K562 (cell line): ENCODE measurements at regions not wholly inside any gene's neighbourhood (a gene's known extent, or its start where the extent isn't known, plus 50 kb on each side); places are given as distances from the start of the nearest gene placed in this dataset.

Source experiments
- ATAC-seq: fragments of 200-7000 bp; cut with Tn5 transposase; 3 replicates; pipeline ENCODE4 v1.9.1; 2020; ENCODE audit warnings: moderate library complexity
- BruUV-seq: library from RNA; stranded (reverse); fragments of 400-500 nt; replicated peaks from 2 replicates; lab custom pipeline; 2021; lab: Mats Ljungman, UMichigan
- CTCF ChIA-PET: fragments of 300-600 bp; formaldehyde crosslinking; extraction: SDS; loops from one replicate; lab custom pipeline; 2021; ENCODE audit warnings: low intra/inter-chr PET ratio; lab: Yijun Ruan, JAX
- POLR2A ChIA-PET: fragments of 300-600, 350-650 bp; sonication (Branson Sonifier 250); formaldehyde crosslinking; extraction: SDS; loops from one replicate; lab custom pipeline; 2021; ENCODE audit warnings: antibody characterized with exemption, inconsistent platforms; lab: Yijun Ruan, JAX
- DNase-seq, 4 experiments: peaks; one replicate each; pipeline versions ENCODE4 v3.0.0 to v3.0.0-alpha.2; 2011 to 2018; ENCODE audit warnings: low spot score in 3 of 4, mixed read lengths in 3 of 4; ENCODE audit errors: extremely low read depth in 1 of 4
- FAIRE-seq: peaks from 2 replicates; lab custom pipeline; 2011; peaks lifted over from hg19 to GRCh38; lab: Jason Lieb, UNC
- H2AFZ ChIP-seq: 2 replicates; pipeline ENCODE4 v1.6.0; 2011; ENCODE audit warnings: low read depth, low read length, control low read depth, inconsistent platforms
- H3K27ac ChIP-seq: fragments of 200-600 bp; 3 replicates; pipeline ENCODE4 v1.8.0; 2011; ENCODE audit warnings: low read depth, mild to moderate bottlenecking, control low read depth, inconsistent platforms, low read length, moderate library complexity, mixed read lengths; ENCODE audit errors: extremely low read depth
- H3K27me3 ChIP-seq, 2 experiments: fragments of 300-600 bp in 1 of 2; 2 replicates in 1 of 2; 3 replicates in 1 of 2; pipeline versions ENCODE4 v1.6.0 to v1.8.0; 2011; ENCODE audit warnings: inconsistent platforms in 2 of 2, low read length in 2 of 2, mild to moderate bottlenecking in 1 of 2, mixed read lengths in 1 of 2, moderate library complexity in 1 of 2; ENCODE audit not compliant: control insufficient read depth in 2 of 2, insufficient read depth in 2 of 2
- H3K36me3 ChIP-seq: fragments of 300-600 bp; 3 replicates; pipeline ENCODE4 v1.8.0; 2011; ENCODE audit warnings: mild to moderate bottlenecking, low read length, inconsistent platforms; ENCODE audit not compliant: control insufficient read depth, insufficient read depth
- H3K4me1 ChIP-seq, 2 experiments: fragments of 200-600 bp in 1 of 2; replicated peaks in 1 of 2; 2 replicates in 1 of 2; 3 replicates in 1 of 2; pipeline versions ENCODE4 v1.5.1 to v1.8.0; 2011; ENCODE audit warnings: inconsistent platforms in 2 of 2, low read length in 2 of 2, mild to moderate bottlenecking in 1 of 2, mixed read lengths in 1 of 2, moderate library complexity in 1 of 2; ENCODE audit not compliant: control insufficient read depth in 2 of 2, insufficient read depth in 2 of 2
- H3K4me2 ChIP-seq: 2 replicates; pipeline ENCODE4 v1.6.1; 2011; ENCODE audit warnings: low read length, control low read depth, inconsistent platforms, mixed read lengths; ENCODE audit not compliant: insufficient read depth
- H3K4me3 ChIP-seq: fragments of 200-600 bp; sonication (generic), shearing (Covaris generic); 2 replicates; pipeline ENCODE4 v1.5.1; 2016; ENCODE audit warnings: control low read depth, inconsistent platforms
- H3K79me2 ChIP-seq: fragments of 200-600 bp; 3 replicates; pipeline ENCODE4 v1.8.0; 2011; ENCODE audit warnings: low read length, inconsistent platforms; ENCODE audit not compliant: control insufficient read depth, insufficient read depth
- H3K9ac ChIP-seq, 2 experiments: 2 replicates each; pipeline versions ENCODE4 v1.6.0 to v1.6.1; 2011; ENCODE audit warnings: low read depth in 2 of 2, low read length in 2 of 2, control low read depth in 1 of 2, inconsistent platforms in 1 of 2, mild to moderate bottlenecking in 1 of 2, mixed read lengths in 1 of 2; ENCODE audit not compliant: insufficient read depth in 1 of 2
- H3K9me1 ChIP-seq: one replicate; pipeline ENCODE4 v1.6.0; 2011; ENCODE audit warnings: inconsistent platforms, mild to moderate bottlenecking, low read length, moderate library complexity; ENCODE audit not compliant: control insufficient read depth, insufficient read depth
- H3K9me3 ChIP-seq: replicated peaks from 2 replicates; pipeline ENCODE4 v1.5.1; 2011; ENCODE audit warnings: low read depth, low read length, inconsistent platforms; ENCODE audit not compliant: control insufficient read depth, insufficient read depth
- H4K20me1 ChIP-seq: replicated peaks from 2 replicates; pipeline ENCODE4 v1.6.1; 2011; ENCODE audit warnings: low read length, inconsistent platforms, mixed read lengths; ENCODE audit not compliant: control insufficient read depth, insufficient read depth
- E2F4 ChIP-seq: sonication (generic); formaldehyde crosslinking; IDR thresholded peaks from 2 replicates; pipeline ENCODE4 v1.8.0; 2022; ENCODE audit warnings: mild to moderate bottlenecking, low read depth, missing genetic modification reagents
- GTF3C2 ChIP-seq: IDR thresholded peaks from 3 replicates; pipeline ENCODE4 v1.6.1; 2011; ENCODE audit warnings: borderline replicate concordance, mild to moderate bottlenecking, moderate library complexity; ENCODE audit not compliant: insufficient read length; ENCODE audit errors: extremely low read depth
- HOMEZ ChIP-seq: fragments of 250-450 bp; sonication (Bioruptor Pico); IDR thresholded peaks from 2 replicates; pipeline ENCODE4 v1.4.0; 2020; ENCODE audit warnings: mild to moderate bottlenecking, moderate library complexity
- PRMT5 ChIP-seq: sonication (generic); formaldehyde crosslinking; IDR thresholded peaks from 2 replicates; pipeline ENCODE4 v1.5.0; 2020; ENCODE audit warnings: missing genetic modification reagents
- SMAD2 ChIP-seq: fragments of 150-350 bp; IDR thresholded peaks from 2 replicates; pipeline ENCODE4 v1.6.1; 2014; ENCODE audit warnings: low read depth, mild to moderate bottlenecking, low read length
- SNIP1 ChIP-seq: fragments of 450-650 bp; IDR thresholded peaks from 2 replicates; pipeline ENCODE4 v1.7.1; 2017; ENCODE audit warnings: low read depth, mild to moderate bottlenecking
- SUPT5H ChIP-seq: fragments of 450-650 bp; IDR thresholded peaks from 2 replicates; pipeline ENCODE4 v1.6.1; 2016
- TRIM28 ChIP-seq: fragments of 450-650 bp; IDR thresholded peaks from 2 replicates; pipeline ENCODE4 v1.6.1; 2017
- ZNF707 ChIP-seq: fragments of 250-450 bp; sonication (Bioruptor Pico); conservative IDR thresholded peaks from 2 replicates; pipeline ENCODE4 v1.8.0; 2022; ENCODE audit warnings: inconsistent platforms, mild to moderate bottlenecking, moderate library complexity
- ZSCAN29 ChIP-seq: fragments of 450-650 bp; IDR thresholded peaks from 2 replicates; pipeline ENCODE4 v1.6.1; 2017
- WGBS: fragments of 100-300 bp; shearing (Covaris generic); methylation state at CpG from one replicate; pipeline ENCODE4 v1.1.6; 2016; ENCODE audit warnings: low coverage, mixed read lengths; ENCODE audit not compliant: insufficient coverage; ENCODE audit errors: missing lambda C conversion rate; 5-methylcytosine and 5-hydroxymethylcytosine counted together
- in situ Hi-C: fragments of 300-500 bp; cut with MboI; formaldehyde crosslinking; loops from 4 replicates; pipeline ENCODE4 v1.15.0; 2018; ENCODE audit warnings: inconsistent platforms, mixed read lengths
- intact Hi-C: fragments of 100-400 bp; cut with micrococcal nuclease; formaldehyde crosslinking; loops from 2 replicates; pipeline ENCODE4 v1.14.2; 2022

GRCh38 chr2:48844417-48845155 lies 89.1 kb upstream of the LHCGR start (continued):
- no peak for TF ChIP-seq GTF3C2

- Histone ChIP-seq H2AFZ (no peak overlapping the region), H3K4me2 (no peak overlapping the region), H3K4me3 (no peak overlapping the region), H3K9ac (no peak overlapping the region), H3K36me3 (no peaks in the 10 kb centered on the region), H3K9me1 (no peaks in the 10 kb centered on the region), H3K27ac (no peak overlapping the region), H4K20me1 (no peaks in the 10 kb centered on the region), H3K27me3 (no peaks in the 10 kb centered on the region), H3K4me1 (no peaks in the 10 kb centered on the region), H3K9me3 (no peaks in the 10 kb centered on the region), H3K79me2 (no peaks in the 10 kb centered on the region)
- FAIRE-seq (no peak), DNase-seq (no peak), ATAC-seq (no peak)
- TF ChIP-seq ZNF707 (CRISPR knock-in tag): no peak
- TF ChIP-seq ZSCAN29: no peak
- no peak for TF ChIP-seq SMAD2
- no peak for TF ChIP-seq SUPT5H
- no peak for TF ChIP-seq E2F4 (CRISPR knock-in tag)
- TF ChIP-seq PRMT5 (CRISPR knock-in tag): no peak
- TF ChIP-seq HOMEZ (CRISPR knock-in tag): no peak
- no peak for TF ChIP-seq SNIP1
- TF ChIP-seq TRIM28: no peak
- WGBS: 0% methylated on average over 2 of the region's 2 CpGs
- BruUV-seq: no TSS peak
- intact Hi-C loops (no loop called here), in situ Hi-C loops (no loop called here)
- POLR2A ChIA-PET: no interaction called here
- CTCF ChIA-PET: no interaction called here
These were observed 85.6 kb upstream of the LHCGR start for GRCh38 chr2:48841126-48841525.
